Activated CD4-positive, alpha-beta T cell treated with anti-CD3 and anti-CD28 coated beads, Interleukin-2, amount 50 U/mL, for 16 hours (primary cell): ENCODE measurements at regions not wholly inside any gene's neighbourhood (a gene's known extent, or its start where the extent isn't known, plus 50 kb on each side); places are given as distances from the start of the nearest gene placed in this dataset.

Experiments used
- DNase-seq: peaks from one replicate; pipeline ENCODE4 v3.0.0-alpha.2; 2020

DNA sequence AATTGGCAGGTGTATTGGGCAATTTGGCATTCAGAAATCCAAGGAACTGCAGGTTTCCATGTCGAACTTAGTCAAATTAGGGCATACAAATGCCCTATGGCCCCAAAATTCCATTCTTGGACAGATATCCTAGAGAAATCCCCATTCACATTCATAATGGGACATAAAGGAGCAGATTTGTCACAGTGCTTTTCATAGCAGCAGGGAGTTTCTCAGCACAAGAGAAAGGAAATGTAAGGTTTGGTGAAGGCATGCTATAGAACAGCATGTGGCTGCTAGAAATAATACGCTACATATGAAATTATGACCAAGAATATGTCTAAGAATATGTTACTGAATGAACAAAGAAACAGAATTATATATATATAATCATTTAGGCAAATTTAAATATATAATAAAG is 437.5 kb upstream of the BOD1L1 start:
- no peak for DNase-seq

DNA sequence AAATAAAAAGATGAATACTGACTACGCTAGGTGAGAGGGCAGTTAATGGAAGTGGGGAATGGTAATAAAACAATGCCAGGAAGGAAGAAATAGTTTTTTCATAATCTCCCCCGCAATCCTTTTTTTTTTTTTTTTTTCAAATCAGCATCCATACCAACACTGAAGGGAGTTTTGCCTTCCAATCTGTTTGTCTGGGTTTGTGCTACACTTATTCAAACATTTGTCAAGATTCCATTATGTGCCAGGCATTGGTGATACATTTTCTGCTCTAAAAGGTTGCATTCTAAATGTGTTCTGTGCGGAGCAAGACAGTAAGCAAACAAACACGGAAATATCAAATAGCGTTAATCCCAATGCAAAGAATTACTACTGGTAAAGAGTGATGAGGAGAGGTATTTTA is 437.9 kb upstream of the BOD1L1 start:
- no peak for DNase-seq

DNA sequence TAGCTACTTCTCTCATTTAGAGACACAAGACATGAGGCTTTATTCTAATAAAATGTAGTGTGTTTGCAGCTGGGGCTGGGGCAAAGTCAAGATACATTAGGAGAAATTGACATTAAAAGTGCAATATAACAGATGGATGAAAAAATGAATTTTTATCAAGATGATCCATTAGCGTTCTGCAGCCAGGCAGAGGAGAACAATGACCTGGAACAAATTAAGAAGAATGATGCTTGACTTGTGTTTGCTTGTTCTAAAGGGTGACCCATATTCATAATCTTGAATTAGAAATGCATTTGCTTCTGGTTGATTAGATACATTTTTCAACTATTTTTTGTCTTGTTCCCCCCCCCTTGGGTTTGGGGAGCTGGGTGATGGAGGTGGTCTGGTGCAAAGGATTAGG is 439.5 kb upstream of the BOD1L1 start:
- DNase-seq, result no peak

- no peak for DNase-seq
These were observed 442.4 kb upstream of the BOD1L1 start for GRCh38 chr4:14069886-14070285.

GRCh38 chr4:14070289-14070880 is 442.9 kb upstream of the BOD1L1 start:
- no peak for DNase-seq

- DNase-seq, result no peak
These were observed 445.0 kb upstream of the BOD1L1 start for GRCh38 chr4:14072506-14072905.

DNA sequence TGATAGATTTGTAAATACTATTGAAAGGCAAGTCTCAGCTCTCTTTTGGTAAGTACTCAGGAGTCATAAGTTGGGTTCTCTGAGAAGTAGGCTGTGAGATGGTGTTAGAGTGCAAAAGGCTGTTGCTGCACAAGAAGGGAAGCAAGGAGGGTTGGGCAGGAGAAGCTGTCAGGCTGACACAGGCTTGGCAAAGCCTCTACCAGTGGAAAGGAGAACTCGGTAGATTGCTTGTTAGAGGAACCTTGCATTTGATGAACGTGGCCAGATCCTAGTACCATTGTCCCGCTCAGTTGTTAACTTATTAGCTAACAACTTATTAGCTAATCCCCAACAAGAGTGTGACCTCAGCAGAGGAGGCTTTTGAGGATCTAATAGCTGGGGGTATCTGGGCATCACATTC is 449.3 kb upstream of the BOD1L1 start:
- no peak for DNase-seq

GRCh38 chr4:14078326-14078725 is 450.8 kb upstream of the BOD1L1 start:
- DNase-seq, result no peak

DNA sequence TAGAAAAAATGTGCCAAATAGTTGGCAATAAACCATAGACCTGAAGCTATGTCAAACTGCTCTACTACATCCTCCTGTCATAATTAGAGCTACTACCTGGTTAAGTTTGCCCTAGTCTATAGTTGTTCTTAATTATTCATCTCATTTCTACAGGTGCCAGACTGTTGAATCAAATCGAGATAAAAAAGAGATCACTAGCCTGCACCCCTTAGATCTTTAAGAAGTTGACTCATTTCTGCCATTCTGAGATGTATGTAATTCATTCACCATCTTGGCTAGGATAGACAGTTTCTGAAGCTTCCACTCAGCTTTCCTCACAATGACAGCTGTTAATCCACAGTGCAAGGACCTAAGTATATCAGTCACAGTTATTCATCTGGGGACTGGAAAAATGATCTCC is 452.1 kb upstream of the BOD1L1 start:
- DNase-seq, result peak; percentile 15

GRCh38 chr4:14083150-14083549 is 455.6 kb upstream of the BOD1L1 start:
- DNase-seq, result no peak

DNA sequence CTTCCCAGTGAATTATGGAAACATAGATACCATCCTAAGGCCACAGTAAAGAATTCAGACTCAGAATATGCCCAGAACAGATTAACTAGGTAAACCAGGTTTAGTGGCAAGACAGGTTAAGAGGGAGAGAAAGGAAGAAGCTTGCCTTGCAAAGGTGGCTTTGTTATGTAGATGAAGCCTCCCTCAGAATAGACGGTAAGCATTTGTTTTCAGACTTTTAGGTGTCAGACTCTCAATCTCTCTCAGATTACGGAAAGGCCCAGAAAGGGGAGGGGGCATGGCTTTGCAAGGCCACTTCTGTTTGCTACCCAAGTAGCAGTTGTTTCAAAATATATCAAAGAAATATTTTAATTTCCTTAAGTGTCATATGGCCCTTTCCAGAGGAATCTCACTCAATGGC is 457.1 kb upstream of the BOD1L1 start:
- no peak for DNase-seq

GRCh38 chr4:14087459-14087858 is 459.9 kb upstream of the BOD1L1 start:
- no peak for DNase-seq

GRCh38 chr4:14087921-14088320 is 460.4 kb upstream of the BOD1L1 start:
- DNase-seq, result no peak

DNA sequence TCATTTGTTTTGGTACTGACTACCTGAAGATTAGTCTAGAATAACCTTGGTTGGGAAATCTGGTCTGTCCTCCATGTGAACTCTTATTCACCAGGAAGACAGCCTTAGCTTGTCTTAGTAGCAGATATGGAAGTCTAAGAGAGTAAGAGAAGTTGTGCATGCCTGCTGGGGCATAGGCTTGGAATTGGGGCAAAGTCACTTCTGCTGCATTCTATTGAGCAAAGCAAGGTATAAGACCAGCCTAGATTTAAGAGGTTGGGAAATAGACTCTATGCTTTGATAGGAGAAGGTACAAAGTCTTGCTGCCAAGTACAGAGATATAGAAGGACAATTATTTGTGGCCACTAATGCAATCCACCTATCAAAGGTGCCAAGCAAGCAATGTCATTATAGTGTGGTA is 464.0 kb upstream of the BOD1L1 start:
- DNase-seq, result no peak

GRCh38 chr4:14091966-14092365 is 464.4 kb upstream of the BOD1L1 start:
- no peak for DNase-seq

DNA sequence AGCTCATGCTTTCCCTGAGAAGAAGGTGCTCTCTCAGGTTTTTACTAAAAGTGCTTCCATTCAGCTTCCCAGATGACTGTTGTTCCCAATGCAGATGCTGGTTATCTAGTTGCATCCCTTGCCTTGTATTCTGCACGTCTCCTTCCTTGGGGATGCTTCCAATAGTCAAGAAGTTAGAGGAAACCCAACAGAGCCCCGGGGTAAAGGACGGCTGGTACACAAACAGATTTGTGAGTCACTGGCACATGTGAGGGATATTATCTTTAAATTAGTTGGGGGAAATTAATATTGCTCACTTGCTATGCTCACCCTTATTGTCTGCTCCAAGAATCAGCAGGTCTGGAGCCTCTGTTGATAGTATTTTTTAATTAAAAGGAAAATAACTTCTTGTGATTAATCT is 465.2 kb upstream of the BOD1L1 start:
- DNase-seq, result no peak

DNA sequence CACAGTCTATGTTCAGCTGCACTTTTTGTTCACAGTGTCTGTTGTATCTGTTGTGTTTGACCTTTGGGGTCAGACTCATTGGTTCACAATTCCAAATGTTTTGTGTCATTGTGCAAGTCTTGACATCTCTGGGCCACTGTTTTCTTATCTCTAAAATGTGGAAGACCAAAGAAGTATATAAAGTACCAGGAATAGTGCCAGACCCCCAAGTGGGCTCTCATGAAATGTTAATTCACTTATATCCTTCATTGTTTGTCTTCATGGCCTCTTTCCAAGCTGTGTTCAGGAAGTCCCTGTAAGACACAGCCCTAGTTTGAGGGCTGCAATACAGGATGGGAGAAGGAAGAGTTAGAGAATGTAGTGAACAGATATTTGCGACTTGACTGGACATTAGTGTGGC is 468.3 kb upstream of the BOD1L1 start:
- DNase-seq, result no peak

GRCh38 chr4:14096396-14096965 is 469.0 kb upstream of the BOD1L1 start:
- no peak for DNase-seq

- DNase-seq, result no peak
These were observed 472.8 kb upstream of the BOD1L1 start for GRCh38 chr4:14100349-14100748.

DNA sequence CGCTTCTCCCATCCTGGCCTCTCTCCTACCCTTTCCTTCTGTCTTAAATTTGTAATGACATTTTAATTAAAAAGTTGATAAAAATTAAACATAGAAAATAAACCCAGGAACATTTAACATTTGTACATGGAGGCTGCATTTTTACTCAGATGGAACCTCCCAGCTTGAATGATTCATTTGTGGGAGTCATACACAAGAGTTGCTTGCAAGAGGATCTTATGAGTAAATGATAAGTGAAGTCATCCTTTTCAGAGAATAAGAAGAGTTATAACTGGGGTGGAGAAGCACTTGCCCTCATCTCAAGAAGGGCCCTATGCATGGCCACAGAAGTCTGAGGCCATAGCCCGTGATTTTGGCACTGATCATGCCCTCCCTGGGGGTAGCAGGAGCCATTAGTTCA is 482.9 kb upstream of the BOD1L1 start:
- DNase-seq, result no peak

GRCh38 chr4:14111730-14112181 is 484.2 kb upstream of the BOD1L1 start:
- DNase-seq, result no peak

- DNase-seq, result no peak
These were observed 487.6 kb upstream of the BOD1L1 start for GRCh38 chr4:14115106-14115505.

GRCh38 chr4:14117575-14118238 is 490.2 kb upstream of the BOD1L1 start:
- no peak for DNase-seq

GRCh38 chr4:14124816-14125215 is 497.3 kb upstream of the BOD1L1 start:
- no peak for DNase-seq
